HG03575 (cell line): ENCODE measurements at regions not wholly inside any gene's neighbourhood (a gene's known extent, or its start where the extent isn't known, plus 50 kb on each side); places are given as distances from the start of the nearest gene placed in this dataset.
"Not testable (repeated sequence)": the region's sequence is repeated elsewhere in the genome, so short reads cannot be mapped to it uniquely, and the experiment has no call there.

ENCODE experiments used
- ATAC-seq: cut with Tn5 transposase; IDR thresholded peaks from one replicate; pipeline ENCODE4 v1.9.1; 2021; ENCODE audit not compliant: unreplicated experiment, insufficient number of reproducible peaks, low FRiP score; ENCODE audit errors: extremely low read depth

- not testable (repeated sequence) for ATAC-seq
Observed at GRCh38 chr9:41367301-41367700, 178.2 kb upstream of the ZNG1F start.

GRCh38 chr9:41361790-41362189, 172.7 kb upstream of the ZNG1F start:
- not testable (repeated sequence) for ATAC-seq

GRCh38 chr9:41359116-41359515, 170.0 kb upstream of the ZNG1F start:
- not testable (repeated sequence) for ATAC-seq

GRCh38 chr9:41358682-41359081, 169.6 kb upstream of the ZNG1F start:
- not testable (repeated sequence) for ATAC-seq

- not testable (repeated sequence) for ATAC-seq
Observed at GRCh38 chr9:41357918-41358404, 168.8 kb upstream of the ZNG1F start.

GRCh38 chr9:41357350-41357748, 168.2 kb upstream of the ZNG1F start:
- not testable (repeated sequence) for ATAC-seq

GRCh38 chr9:41356588-41357349, 167.7 kb upstream of the ZNG1F start:
- ATAC-seq = not testable (repeated sequence)

GRCh38 chr9:41355712-41356450, 166.8 kb upstream of the ZNG1F start:
- not testable (repeated sequence) for ATAC-seq

- not testable (repeated sequence) for ATAC-seq
Observed at GRCh38 chr9:41354978-41355377, 165.9 kb upstream of the ZNG1F start.

- not testable (repeated sequence) for ATAC-seq
Observed at GRCh38 chr9:41354060-41354934, 165.2 kb upstream of the ZNG1F start.

- ATAC-seq = not testable (repeated sequence)
Observed at GRCh38 chr9:41353026-41353425, 163.9 kb upstream of the ZNG1F start.

- not testable (repeated sequence) for ATAC-seq
Observed at GRCh38 chr9:41352390-41352789, 163.3 kb upstream of the ZNG1F start.

GRCh38 chr9:41347893-41348292, 158.8 kb upstream of the ZNG1F start:
- not testable (repeated sequence) for ATAC-seq

- ATAC-seq = not testable (repeated sequence)
Observed at GRCh38 chr9:41332562-41332961, 143.4 kb upstream of the ZNG1F start.

GRCh38 chr9:41321277-41321676, 132.2 kb upstream of the ZNG1F start:
- not testable (repeated sequence) for ATAC-seq

GRCh38 chr9:41308953-41309352, 119.8 kb upstream of the ZNG1F start:
- ATAC-seq = not testable (repeated sequence)

- ATAC-seq = not testable (repeated sequence)
Observed at GRCh38 chr9:41285744-41286143, 96.6 kb upstream of the ZNG1F start.

GRCh38 chr9:41280299-41281238, 91.5 kb upstream of the ZNG1F start:
- not testable (repeated sequence) for ATAC-seq
